GM23338 (cell line): ENCODE measurements at regions not wholly inside any gene's neighbourhood (a gene's known extent, or its start where the extent isn't known, plus 50 kb on each side); places are given as distances from the start of the nearest gene placed in this dataset.

ENCODE experiments used
- ATAC-seq: fragments of 200-7000 bp; cut with Tn5 transposase; 3 replicates; pipeline ENCODE4 v1.9.1; 2020
- DNase-seq: peaks from one replicate; pipeline ENCODE4 v3.0.0-alpha.2; 2015; ENCODE audit warnings: low spot score
- H2AFZ ChIP-seq: fragments of 200-600 bp; sonication (generic); 2 replicates; pipeline ENCODE4 v1.8.0; 2016; ENCODE audit warnings: antibody characterized with exemption, mild to moderate bottlenecking, moderate library complexity
- H3F3A ChIP-seq: fragments of 200-600 bp; sonication (generic); replicated peaks from 2 replicates; pipeline ENCODE4 v1.8.0; 2017; ENCODE audit warnings: antibody characterized with exemption, mixed run types, low read depth
- H3K27ac ChIP-seq: fragments of 200-600 bp; sonication (generic); 2 replicates; pipeline ENCODE4 v1.6.1; 2016; ENCODE audit warnings: low read depth
- H3K27me3 ChIP-seq: fragments of 200-600 bp; sonication (generic); 2 replicates; pipeline ENCODE4 v1.8.0; 2016; ENCODE audit warnings: mild to moderate bottlenecking, mixed run types, moderate library complexity; ENCODE audit not compliant: insufficient read depth
- H3K36me3 ChIP-seq: fragments of 200-600 bp; sonication (generic); 2 replicates; pipeline ENCODE4 v1.8.0; 2016; ENCODE audit warnings: mild to moderate bottlenecking; ENCODE audit not compliant: insufficient read depth
- H3K4me1 ChIP-seq: fragments of 200-600 bp; sonication (generic); 2 replicates; pipeline ENCODE4 v1.8.0; 2016; ENCODE audit warnings: mild to moderate bottlenecking, moderate library complexity; ENCODE audit not compliant: insufficient read depth
- H3K4me2 ChIP-seq: fragments of 200-600 bp; sonication (generic); 2 replicates; pipeline ENCODE4 v1.7.1; 2017; ENCODE audit warnings: mixed run types
- H3K4me3 ChIP-seq: fragments of 200-600 bp; sonication (generic); 2 replicates; pipeline ENCODE4 v1.6.1; 2016; ENCODE audit warnings: mixed run types
- H3K79me2 ChIP-seq: fragments of 200-600 bp; sonication (generic); replicated peaks from 2 replicates; pipeline ENCODE4 v1.8.0; 2017; ENCODE audit warnings: mild to moderate bottlenecking; ENCODE audit not compliant: insufficient read depth
- H3K9me2 ChIP-seq: fragments of 200-600 bp; sonication (generic); 2 replicates; pipeline ENCODE4 v1.8.0; 2017; ENCODE audit not compliant: insufficient read depth
- H4K20me1 ChIP-seq: fragments of 200-600 bp; sonication (generic); replicated peaks from 2 replicates; pipeline ENCODE4 v1.8.0; 2017; ENCODE audit warnings: mild to moderate bottlenecking; ENCODE audit not compliant: insufficient read depth
- H3K27ac Mint-ChIP-seq: 2 replicates; pipeline ENCODE4 v1.8.0; 2020; ENCODE audit warnings: inconsistent platforms, mild to moderate bottlenecking, moderate library complexity, mixed read lengths
- H3K27me3 Mint-ChIP-seq: 3 replicates; pipeline ENCODE4 v1.8.0; 2022; ENCODE audit warnings: low read depth, mild to moderate bottlenecking, moderate library complexity, mixed read lengths, inconsistent platforms; ENCODE audit not compliant: insufficient read depth, poor library complexity
- H3K36me3 Mint-ChIP-seq: 3 replicates; pipeline ENCODE4 v1.8.0; 2021; ENCODE audit warnings: low read depth, mild to moderate bottlenecking, inconsistent platforms, moderate library complexity, mixed read lengths
- H3K4me1 Mint-ChIP-seq: 3 replicates; pipeline ENCODE4 v1.8.0; 2020; ENCODE audit warnings: mild to moderate bottlenecking, inconsistent platforms, mixed read lengths
- H3K4me3 Mint-ChIP-seq: 3 replicates; pipeline ENCODE4 v1.8.0; 2021; ENCODE audit warnings: moderate library complexity, mild to moderate bottlenecking, inconsistent platforms, mixed read lengths
- H3K9me3 Mint-ChIP-seq: 3 replicates; pipeline ENCODE4 v1.8.0; 2020; ENCODE audit warnings: moderate library complexity, mild to moderate bottlenecking, inconsistent platforms, mixed read lengths
- CTCF ChIP-seq, 2 experiments: fragments of 200-600 bp in 1 of 2; sonication (generic) in 1 of 2; conservative IDR thresholded peaks; 2 replicates each; pipeline versions ENCODE4 v1.5.1 to v1.6.1; 2016 to 2017; ENCODE audit warnings: antibody characterized with exemption in 2 of 2, low read depth in 2 of 2, mild to moderate bottlenecking in 2 of 2, moderate library complexity in 1 of 2
- EZH2phosphoT487 ChIP-seq: fragments of 200-600 bp; sonication (generic); IDR thresholded peaks from one replicate; pipeline ENCODE4 v1.8.1; 2018; ENCODE audit warnings: antibody characterized with exemption; ENCODE audit not compliant: unreplicated experiment
- JUNB ChIP-seq: IDR thresholded peaks from one replicate; pipeline ENCODE4 v1.6.1; 2016; ENCODE audit warnings: antibody characterized with exemption; ENCODE audit not compliant: unreplicated experiment
- POLR2AphosphoS5 ChIP-seq: IDR thresholded peaks from 2 replicates; pipeline ENCODE4 v1.6.1; 2016; ENCODE audit warnings: antibody characterized with exemption, low read depth
- REST ChIP-seq: IDR thresholded peaks from one replicate; pipeline ENCODE4 v1.6.1; 2018; ENCODE audit warnings: antibody characterized with exemption; ENCODE audit not compliant: unreplicated experiment
- ZNF462 ChIP-seq: fragments of 250-450 bp; sonication (Bioruptor Pico); IDR thresholded peaks from 2 replicates; pipeline ENCODE4 v1.5.0; 2020; ENCODE audit warnings: mild to moderate bottlenecking, moderate library complexity

- TF ChIP-seq ZNF462 (CRISPR knock-in tag) (no peak), POLR2AphosphoS5 (no peak), EZH2phosphoT487 (no peak)
Measured at GRCh38 chr22:27274770-27275449, 526.6 kb downstream of the MN1 start (continued).

- peaks cover 9% of the 10 kb centered on the region for H3K4me1 Mint-ChIP-seq
- Histone ChIP-seq H2AFZ (no peak overlapping the region), H4K20me1 (no peaks in the 10 kb centered on the region), H3K9me2 (no peaks in the 10 kb centered on the region), H3K4me2 (no peak overlapping the region), H3K79me2 (no peaks in the 10 kb centered on the region), H3K4me3 (no peak overlapping the region), H3K36me3 (no peaks in the 10 kb centered on the region), H3F3A (no peaks in the 10 kb centered on the region), H3K27me3 (no peaks in the 10 kb centered on the region), H3K27ac (no peak overlapping the region), H3K4me1 (peaks cover 9% of the 10 kb centered on the region)
- DNase-seq (no peak), ATAC-seq (no peak)
- H3K4me3 Mint-ChIP-seq, result no peak overlapping the region
- peaks cover 2% of the 10 kb centered on the region for H3K27me3 Mint-ChIP-seq
- no peak for TF ChIP-seq REST
- no peak for TF ChIP-seq JUNB
- no peak for TF ChIP-seq CTCF (conservative IDR thresholded peaks at IDR 0.05; ENCODE audit: low read depth in 2 of 2)
- H3K27ac Mint-ChIP-seq, result no peak overlapping the region
- H3K36me3 Mint-ChIP-seq, result no peaks in the 10 kb centered on the region
- peaks cover 11% of the 10 kb centered on the region for H3K9me3 Mint-ChIP-seq
Measured at GRCh38 chr22:27278946-27279345, 522.6 kb downstream of the MN1 start.
